Thyroid gland (tissue), 4 donors: ENCODE measurements at regions not wholly inside any gene's neighbourhood (a gene's known extent, or its start where the extent isn't known, plus 50 kb on each side); places are given as distances from the start of the nearest gene placed in this dataset.

ENCODE experiments used
- POLR2A ChIP-seq, 2 donors: fragments of 450-650 bp; IDR thresholded peaks; one replicate each; pipeline ENCODE4 v1.6.1; 2017; ENCODE audit warnings: antibody characterized with exemption in 2 of 2, mild to moderate bottlenecking in 2 of 2, moderate library complexity in 1 of 2
- TF ChIP-seq, protein P1 (sequence below), 6 experiments: fragments of 200-600 bp in 3 of 6; fragments of 450-650 bp in 3 of 6; sonication (generic) in 3 of 6; IDR thresholded peaks; one replicate each; pipeline ENCODE4 v1.5.1; 2016 to 2019; ENCODE audit warnings: antibody characterized with exemption in 6 of 6, mild to moderate bottlenecking in 2 of 6, inconsistent platforms in 1 of 6, moderate library complexity in 1 of 6

DNA sequence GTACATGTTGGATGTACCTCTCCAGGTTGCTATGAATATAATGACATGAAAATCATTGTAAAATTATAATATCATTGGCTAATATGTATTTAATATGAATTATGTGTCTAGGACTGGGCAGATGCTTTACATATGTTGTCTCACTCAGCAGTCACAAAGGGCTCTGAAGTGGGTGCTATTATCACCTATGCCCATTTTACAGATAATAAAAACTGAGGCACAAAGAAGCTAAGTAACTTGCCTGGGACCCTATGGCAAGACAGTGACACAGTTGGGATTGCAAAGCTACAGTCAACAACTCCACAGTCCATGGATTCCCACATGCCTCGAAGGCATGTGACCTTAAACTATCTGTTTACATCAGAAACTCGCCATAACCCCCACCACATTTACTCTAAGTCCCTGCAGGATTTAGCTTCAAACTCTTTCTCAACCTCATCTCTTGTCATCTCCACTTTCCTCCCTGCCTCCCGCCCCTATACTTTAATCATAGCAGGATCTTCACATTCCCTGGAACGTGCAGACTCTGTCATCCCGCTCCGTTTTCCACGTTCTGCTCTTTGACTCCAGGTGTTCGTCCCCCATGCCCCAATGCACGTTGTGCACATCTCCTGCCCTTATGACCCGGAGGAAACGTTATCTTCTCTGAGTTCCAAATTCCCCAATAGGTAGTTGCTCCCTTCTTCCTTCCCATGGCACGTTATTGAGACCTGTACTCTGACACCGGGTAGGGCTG is 143.0 kb upstream of the NRIP1 start:
- TF ChIP-seq, protein P1, sequence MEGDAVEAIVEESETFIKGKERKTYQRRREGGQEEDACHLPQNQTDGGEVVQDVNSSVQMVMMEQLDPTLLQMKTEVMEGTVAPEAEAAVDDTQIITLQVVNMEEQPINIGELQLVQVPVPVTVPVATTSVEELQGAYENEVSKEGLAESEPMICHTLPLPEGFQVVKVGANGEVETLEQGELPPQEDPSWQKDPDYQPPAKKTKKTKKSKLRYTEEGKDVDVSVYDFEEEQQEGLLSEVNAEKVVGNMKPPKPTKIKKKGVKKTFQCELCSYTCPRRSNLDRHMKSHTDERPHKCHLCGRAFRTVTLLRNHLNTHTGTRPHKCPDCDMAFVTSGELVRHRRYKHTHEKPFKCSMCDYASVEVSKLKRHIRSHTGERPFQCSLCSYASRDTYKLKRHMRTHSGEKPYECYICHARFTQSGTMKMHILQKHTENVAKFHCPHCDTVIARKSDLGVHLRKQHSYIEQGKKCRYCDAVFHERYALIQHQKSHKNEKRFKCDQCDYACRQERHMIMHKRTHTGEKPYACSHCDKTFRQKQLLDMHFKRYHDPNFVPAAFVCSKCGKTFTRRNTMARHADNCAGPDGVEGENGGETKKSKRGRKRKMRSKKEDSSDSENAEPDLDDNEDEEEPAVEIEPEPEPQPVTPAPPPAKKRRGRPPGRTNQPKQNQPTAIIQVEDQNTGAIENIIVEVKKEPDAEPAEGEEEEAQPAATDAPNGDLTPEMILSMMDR (IDR thresholded peaks at IDR 0.05), result no peak
- no peak for TF ChIP-seq POLR2A (IDR thresholded peaks at IDR 0.05)
